Progenitor cell of endocrine pancreas (in vitro differentiated cells): ENCODE measurements at regions not wholly inside any gene's neighbourhood (a gene's known extent, or its start where the extent isn't known, plus 50 kb on each side); places are given as distances from the start of the nearest gene placed in this dataset.

ENCODE experiments used
- DNase-seq: peaks from one replicate; pipeline ENCODE4 v3.0.0; 2021; ENCODE audit warnings: low spot score; ENCODE audit not compliant: unreplicated experiment
- H3K27ac Mint-ChIP-seq: 2 replicates; pipeline ENCODE4 v1.8.0; 2021; ENCODE audit warnings: mild to moderate bottlenecking, moderate library complexity, mixed read lengths
- H3K27me3 Mint-ChIP-seq: 2 replicates; pipeline ENCODE4 v1.8.0; 2021; ENCODE audit warnings: mixed read lengths
- H3K36me3 Mint-ChIP-seq: 2 replicates; pipeline ENCODE4 v1.8.0; 2022; ENCODE audit warnings: mixed read lengths; ENCODE audit not compliant: insufficient read depth
- H3K4me1 Mint-ChIP-seq: 2 replicates; pipeline ENCODE4 v1.8.0; 2021; ENCODE audit warnings: low read depth, mixed read lengths
- H3K4me3 Mint-ChIP-seq: 2 replicates; pipeline ENCODE4 v1.8.0; 2021; ENCODE audit warnings: low read depth, mild to moderate bottlenecking, moderate library complexity, mixed read lengths
- H3K9me3 Mint-ChIP-seq: 2 replicates; pipeline ENCODE4 v1.8.0; 2021; ENCODE audit warnings: low read depth, mixed read lengths
- TF ChIP-seq, protein P1 (sequence below): fragments of 200-600 bp; sonication (generic); IDR thresholded peaks from one replicate; pipeline ENCODE4 v1.5.0; 2021; ENCODE audit warnings: antibody characterized with exemption, mild to moderate bottlenecking; ENCODE audit not compliant: unreplicated experiment

- DNase-seq: no peak
- Mint-ChIP-seq H3K9me3 (no peaks in the 10 kb centered on the region), H3K27ac (no peak overlapping the region), H3K36me3 (no peaks in the 10 kb centered on the region), H3K4me3 (no peak overlapping the region), H3K4me1 (no peaks in the 10 kb centered on the region), H3K27me3 (peaks cover 8% of the 10 kb centered on the region)
- TF ChIP-seq, protein P1, sequence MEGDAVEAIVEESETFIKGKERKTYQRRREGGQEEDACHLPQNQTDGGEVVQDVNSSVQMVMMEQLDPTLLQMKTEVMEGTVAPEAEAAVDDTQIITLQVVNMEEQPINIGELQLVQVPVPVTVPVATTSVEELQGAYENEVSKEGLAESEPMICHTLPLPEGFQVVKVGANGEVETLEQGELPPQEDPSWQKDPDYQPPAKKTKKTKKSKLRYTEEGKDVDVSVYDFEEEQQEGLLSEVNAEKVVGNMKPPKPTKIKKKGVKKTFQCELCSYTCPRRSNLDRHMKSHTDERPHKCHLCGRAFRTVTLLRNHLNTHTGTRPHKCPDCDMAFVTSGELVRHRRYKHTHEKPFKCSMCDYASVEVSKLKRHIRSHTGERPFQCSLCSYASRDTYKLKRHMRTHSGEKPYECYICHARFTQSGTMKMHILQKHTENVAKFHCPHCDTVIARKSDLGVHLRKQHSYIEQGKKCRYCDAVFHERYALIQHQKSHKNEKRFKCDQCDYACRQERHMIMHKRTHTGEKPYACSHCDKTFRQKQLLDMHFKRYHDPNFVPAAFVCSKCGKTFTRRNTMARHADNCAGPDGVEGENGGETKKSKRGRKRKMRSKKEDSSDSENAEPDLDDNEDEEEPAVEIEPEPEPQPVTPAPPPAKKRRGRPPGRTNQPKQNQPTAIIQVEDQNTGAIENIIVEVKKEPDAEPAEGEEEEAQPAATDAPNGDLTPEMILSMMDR: no peak
Observed at GRCh38 chr4:148774134-148774533, 331.9 kb upstream of the NR3C2 start.

DNA sequence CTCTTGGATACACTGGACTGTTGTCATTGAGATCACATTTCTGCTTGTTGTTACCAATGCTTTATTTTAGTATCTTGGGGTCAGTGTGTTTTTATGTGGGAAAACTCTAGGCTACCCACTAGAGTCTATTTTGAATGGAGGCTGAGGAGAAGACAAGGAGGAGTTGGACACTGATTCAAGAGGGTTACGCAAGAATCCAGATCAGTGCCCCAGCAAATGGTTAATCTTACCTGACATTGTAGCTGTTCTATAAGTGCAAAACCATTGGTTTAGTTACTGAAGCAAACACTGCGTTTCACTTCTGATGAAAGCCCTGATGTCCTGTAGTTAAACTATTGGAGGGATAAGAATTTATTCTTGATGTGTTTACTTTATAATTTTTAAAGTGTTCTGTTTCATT is 331.1 kb upstream of the NR3C2 start:
- no peaks in the 10 kb centered on the region for H3K4me1 Mint-ChIP-seq
- H3K27me3 Mint-ChIP-seq: peaks cover 8% of the 10 kb centered on the region
- DNase-seq: no peak
- H3K27ac Mint-ChIP-seq: no peak overlapping the region
- H3K4me3 Mint-ChIP-seq: no peak overlapping the region
- no peaks in the 10 kb centered on the region for H3K9me3 Mint-ChIP-seq
- H3K36me3 Mint-ChIP-seq: no peaks in the 10 kb centered on the region
- TF ChIP-seq, protein P1: no peak

- H3K4me1 Mint-ChIP-seq: no peaks in the 10 kb centered on the region
- peaks cover 8% of the 10 kb centered on the region for H3K27me3 Mint-ChIP-seq
- no peak for DNase-seq
- no peak overlapping the region for H3K27ac Mint-ChIP-seq
- H3K36me3 Mint-ChIP-seq: no peaks in the 10 kb centered on the region
- no peaks in the 10 kb centered on the region for H3K9me3 Mint-ChIP-seq
- no peak overlapping the region for H3K4me3 Mint-ChIP-seq
- TF ChIP-seq, protein P1: no peak
Observed at GRCh38 chr4:148770848-148771247, 328.6 kb upstream of the NR3C2 start.

DNA sequence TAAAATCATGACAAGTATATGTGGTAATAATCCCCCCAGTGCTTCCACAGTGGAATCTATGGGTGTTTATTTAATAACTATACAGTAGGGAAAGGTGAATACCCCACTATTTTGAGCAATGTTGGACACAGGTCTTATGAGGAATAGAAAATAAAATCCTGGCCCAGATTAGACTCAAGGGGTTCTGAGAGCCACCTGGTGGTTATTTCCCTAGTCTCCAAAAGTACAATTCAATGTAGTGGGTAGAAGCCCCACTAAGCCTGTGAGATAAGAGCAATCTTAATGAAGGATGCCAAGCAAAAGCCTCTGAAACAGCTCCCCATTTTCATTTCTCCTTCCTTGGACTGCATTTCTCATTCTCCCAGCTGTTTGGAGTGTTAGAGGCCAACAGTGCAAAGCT is 328.2 kb upstream of the NR3C2 start:
- H3K9me3 Mint-ChIP-seq: no peaks in the 10 kb centered on the region
- H3K4me3 Mint-ChIP-seq: no peak overlapping the region
- no peak overlapping the region for H3K27ac Mint-ChIP-seq
- TF ChIP-seq, protein P1: no peak
- no peak for DNase-seq
- peaks cover 8% of the 10 kb centered on the region for H3K27me3 Mint-ChIP-seq
- H3K36me3 Mint-ChIP-seq: no peaks in the 10 kb centered on the region
- no peaks in the 10 kb centered on the region for H3K4me1 Mint-ChIP-seq

DNA sequence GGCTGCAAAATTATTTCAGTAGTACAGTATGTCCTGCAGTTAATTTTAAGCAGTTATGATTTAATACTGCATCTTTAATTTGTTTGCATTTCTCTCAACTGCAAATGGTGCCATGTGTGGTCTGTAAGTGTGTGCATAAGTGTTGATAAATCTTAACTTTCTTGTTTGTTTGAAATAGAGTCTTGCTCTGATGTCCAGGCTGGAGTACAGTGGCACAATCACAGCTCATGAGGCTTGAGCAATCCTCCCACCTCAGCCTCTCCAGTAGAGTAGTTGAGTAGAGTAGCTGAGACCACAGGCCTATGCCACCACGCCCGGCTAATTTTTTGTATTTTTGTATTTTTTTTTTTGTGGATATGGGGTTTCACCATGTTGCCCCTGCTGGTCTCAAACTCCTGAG is 322.5 kb upstream of the NR3C2 start:
- Mint-ChIP-seq H3K4me1 (no peaks in the 10 kb centered on the region), H3K27ac (no peak overlapping the region), H3K9me3 (peaks cover 13% of the 10 kb centered on the region), H3K36me3 (no peaks in the 10 kb centered on the region), H3K27me3 (no peaks in the 10 kb centered on the region), H3K4me3 (no peak overlapping the region)
- TF ChIP-seq, protein P1: no peak
- DNase-seq: no peak

DNA sequence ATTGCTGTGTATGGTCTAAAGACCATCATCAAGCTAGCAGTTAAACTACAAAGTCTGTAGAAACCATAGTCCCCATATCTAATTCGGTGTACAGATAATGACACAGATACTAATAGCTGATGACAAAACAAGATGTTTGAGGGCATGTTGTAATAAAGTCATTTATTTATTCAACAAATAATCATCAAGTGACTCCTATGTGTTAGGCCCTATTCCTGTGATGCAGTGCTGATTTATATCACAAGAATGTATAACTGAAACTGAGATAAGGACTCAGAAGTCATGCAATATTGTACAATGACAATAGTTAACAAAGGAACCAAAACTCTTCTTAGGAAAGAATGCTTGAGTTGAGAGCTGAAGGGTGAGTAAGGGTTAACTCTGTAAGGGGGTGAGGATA is 315.0 kb upstream of the NR3C2 start:
- Mint-ChIP-seq H3K27me3 (no peaks in the 10 kb centered on the region), H3K4me3 (no peak overlapping the region), H3K36me3 (no peaks in the 10 kb centered on the region), H3K4me1 (no peaks in the 10 kb centered on the region), H3K27ac (no peak overlapping the region), H3K9me3 (peaks cover 20% of the 10 kb centered on the region)
- DNase-seq: no peak
- TF ChIP-seq, protein P1: no peak
